ENCODE measurements at regions not wholly inside any gene's neighbourhood (a gene's known extent, or its start where the extent isn't known, plus 50 kb on each side); places are given as distances from the start of the nearest gene placed in this dataset.

DNA sequence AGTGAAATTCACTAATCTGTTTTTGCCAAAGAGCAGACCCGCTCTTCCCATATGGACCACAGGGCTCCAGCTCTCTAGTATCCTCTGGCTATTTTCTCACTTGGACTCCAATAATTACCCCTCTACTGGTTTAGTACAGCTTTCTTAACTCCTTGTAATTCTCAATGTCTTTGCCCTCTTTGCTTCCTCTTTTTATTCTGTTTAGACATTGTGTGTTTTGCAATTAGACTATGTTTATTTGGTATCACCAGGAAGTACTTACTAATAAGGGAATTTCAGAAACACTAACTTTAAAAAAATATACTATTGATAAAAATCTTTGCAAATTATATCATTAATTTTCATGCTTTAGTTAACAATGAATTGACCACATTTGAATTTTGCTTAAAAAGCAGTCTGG is 111.6 kb upstream of the OBI1 start:
- no peak for DNase-seq

- DNase-seq = no peak
Measured at GRCh38 chr13:78768950-78769349, 110.0 kb upstream of the OBI1 start.

DNA sequence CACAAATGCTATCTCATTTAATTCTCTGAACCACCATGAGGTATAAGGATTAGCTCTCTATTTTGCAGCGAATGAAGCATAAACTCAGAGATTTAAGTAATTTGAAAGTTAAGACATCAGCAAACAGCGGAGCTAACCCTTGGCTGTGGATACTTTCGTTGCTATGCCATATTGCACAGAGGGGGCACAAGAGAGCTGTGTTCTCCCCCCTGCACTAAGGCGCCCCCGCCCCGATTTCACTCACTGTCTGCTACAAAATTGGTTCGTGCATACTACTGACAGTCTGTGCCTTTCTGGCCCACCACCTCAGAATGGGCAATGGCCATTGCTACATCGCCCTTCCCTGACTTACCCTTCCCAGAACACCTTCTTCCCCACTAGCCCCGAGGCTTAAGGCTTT is 105.7 kb upstream of the OBI1 start:
- DNase-seq = no peak

DNA sequence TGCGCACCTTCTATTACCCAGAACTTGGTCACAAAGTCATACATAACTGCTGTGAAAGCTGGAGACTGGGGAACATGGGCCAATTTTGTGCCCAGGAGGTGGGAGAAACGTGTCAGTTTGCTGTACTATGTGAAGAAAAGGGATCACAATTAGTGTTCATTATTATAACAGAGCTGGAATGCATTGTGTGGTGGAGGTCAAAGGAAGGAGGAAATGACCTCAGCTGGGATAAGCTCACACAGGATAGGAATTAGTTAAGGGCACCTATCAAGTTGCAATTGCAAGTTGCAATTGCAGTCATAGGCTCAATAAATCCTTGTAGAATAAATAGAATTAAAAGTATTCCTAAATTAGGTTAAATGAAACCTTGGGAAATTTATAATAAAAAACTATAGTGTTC is 103.9 kb upstream of the OBI1 start:
- DNase-seq = no peak

- no peak for DNase-seq
Measured at GRCh38 chr13:78759704-78760103, 100.7 kb upstream of the OBI1 start.

- DNase-seq = no peak
Measured at GRCh38 chr13:78758549-78758948, 99.6 kb upstream of the OBI1 start.

- no peak for DNase-seq
Measured at GRCh38 chr13:78753435-78753834, 94.5 kb upstream of the OBI1 start.

DNA sequence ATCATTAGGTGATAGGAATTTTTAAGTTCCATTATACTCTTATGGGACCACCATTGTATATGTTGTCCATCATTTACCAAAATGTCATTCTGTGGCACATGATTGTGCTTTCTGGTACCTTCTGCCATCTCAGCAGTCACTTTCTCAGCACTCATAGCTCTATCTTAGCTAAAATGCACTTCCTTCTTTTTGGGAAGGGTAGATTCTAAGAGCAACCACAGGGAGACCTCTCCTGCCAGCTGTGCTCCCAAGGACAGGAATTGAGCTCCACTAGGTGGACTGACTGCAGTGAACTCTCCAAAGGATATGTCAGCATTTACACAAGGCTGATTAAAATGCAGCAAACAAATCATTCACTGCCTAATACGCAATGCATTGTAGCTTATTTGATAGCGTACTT is 91.8 kb upstream of the OBI1 start:
- DNase-seq = no peak

- DNase-seq = no peak
Measured at GRCh38 chr13:78743973-78744372, 85.0 kb upstream of the OBI1 start.

DNA sequence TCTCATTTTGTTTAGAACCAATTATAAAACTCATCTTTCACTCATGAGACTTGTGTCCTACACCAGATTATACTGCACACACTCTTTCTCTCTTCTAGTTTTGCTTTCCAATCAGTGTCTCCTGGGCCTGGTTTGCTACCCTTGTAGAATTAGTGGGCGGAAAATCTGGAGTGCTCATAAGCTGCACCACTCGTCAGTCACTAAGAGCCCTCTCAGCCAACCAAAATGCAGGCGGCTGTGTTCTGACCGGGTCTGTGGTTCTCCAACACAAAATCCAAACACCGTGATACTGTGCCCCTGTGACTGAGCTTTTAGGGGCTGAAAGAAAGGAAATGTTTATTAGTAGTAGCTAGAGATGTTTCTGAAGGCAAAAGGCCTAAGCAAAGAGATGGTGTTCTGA is 83.7 kb upstream of the OBI1 start:
- no peak for DNase-seq

- DNase-seq = no peak
Measured at GRCh38 chr13:78736142-78736541, 77.2 kb upstream of the OBI1 start.

- DNase-seq = no peak
Measured at GRCh38 chr13:78732445-78733017, 73.6 kb upstream of the OBI1 start.

DNA sequence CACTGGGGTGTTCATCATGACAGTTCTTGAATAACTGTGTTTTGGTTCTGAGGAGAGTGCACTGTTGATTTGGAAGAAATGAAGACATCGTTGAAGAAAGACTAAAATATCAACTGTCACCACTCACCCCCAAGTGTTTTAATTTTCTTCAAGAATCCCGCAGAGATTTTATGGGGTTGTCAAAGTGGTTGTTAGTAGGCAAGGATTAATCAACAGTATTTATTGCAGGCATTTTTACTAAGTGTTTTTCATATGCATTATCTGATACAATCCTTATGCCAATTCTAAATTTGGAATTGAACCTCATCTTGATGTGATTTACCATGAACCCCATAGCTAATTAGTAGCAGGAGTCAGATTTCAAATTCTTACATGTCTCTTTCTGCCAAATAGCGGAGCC is 63.7 kb upstream of the OBI1 start:
- DNase-seq = no peak

DNA sequence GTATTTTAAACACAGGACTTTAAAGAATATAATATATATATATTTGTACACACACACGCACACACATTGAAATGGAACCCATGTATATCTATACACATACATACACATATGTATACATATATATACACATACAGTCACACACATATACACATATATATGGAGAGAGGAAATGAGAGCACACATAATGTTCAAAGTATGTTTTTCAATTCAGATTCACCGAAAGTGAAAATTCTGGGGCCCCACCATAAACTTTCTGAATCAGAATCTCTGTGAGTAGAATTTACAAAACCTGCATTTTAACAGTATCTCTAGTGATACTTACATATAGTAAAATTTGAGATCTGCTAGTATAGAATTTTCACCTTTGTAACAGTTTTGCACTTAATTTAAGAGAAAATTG is 60.4 kb upstream of the OBI1 start:
- DNase-seq = no peak

DNA sequence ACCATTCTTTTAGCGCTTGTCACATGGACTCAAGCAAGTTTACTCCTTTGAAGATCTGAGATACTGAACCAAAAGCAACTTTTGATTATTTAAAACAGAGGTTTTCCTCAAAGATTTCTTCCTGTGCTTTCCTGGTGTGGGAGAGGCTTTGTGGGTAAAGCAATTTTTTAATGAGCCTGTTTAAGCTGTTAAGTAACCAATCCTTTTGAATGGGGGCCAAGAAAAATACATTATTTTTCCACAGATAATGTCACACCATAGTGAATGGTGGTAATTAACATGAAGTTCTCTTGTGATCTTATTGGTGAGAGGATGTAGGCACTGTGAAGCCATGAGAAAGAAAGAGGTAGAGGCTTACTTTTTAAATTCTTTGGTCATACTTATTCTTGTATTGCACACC is 55.8 kb upstream of the OBI1 start:
- no peak for DNase-seq

GRCh38 chr13:78712831-78713230 is 53.9 kb upstream of the OBI1 start:
- DNase-seq = no peak

DNA sequence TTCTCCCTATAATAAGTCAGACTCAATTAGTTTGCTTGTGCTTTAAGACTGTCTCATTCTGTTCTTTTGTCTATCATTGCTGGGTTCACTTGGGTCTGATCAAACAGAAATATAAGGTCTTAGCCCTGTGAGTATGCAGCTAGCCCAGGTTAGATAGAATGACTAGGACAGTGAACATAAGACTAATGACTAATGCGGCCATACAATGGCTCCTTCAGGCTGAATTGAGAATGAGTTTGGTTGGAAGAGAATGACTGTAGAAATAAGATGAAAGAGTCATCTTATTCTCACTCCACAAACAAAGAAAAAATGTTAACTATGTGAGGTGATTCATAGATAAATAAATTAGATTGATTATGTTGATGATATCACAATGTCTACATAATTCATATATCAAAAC is 50.1 kb upstream of the OBI1 start:
- no peak for DNase-seq

All from stimulated activated naive CD4-positive, alpha-beta T cell treated with Interleukin-2 at 50 U/mL for 16 hours (primary cell).